ENCODE measurements at regions not wholly inside any gene's neighbourhood (a gene's known extent, or its start where the extent isn't known, plus 50 kb on each side); places are given as distances from the start of the nearest gene placed in this dataset.

- no TSS peak for BruUV-seq (replicated peaks)
- no peak overlapping the region for H3K4me3 ChIP-seq (replicated peaks in 1 of 3; ENCODE audit: insufficient read depth in 1 of 3, low read depth in 1 of 3, low read length in 3 of 3)
- POLR2A ChIA-PET: no interaction called here
- no peaks in the 10 kb centered on the region for H3K9me3 ChIP-seq (replicated peaks; ENCODE audit: control insufficient read depth, insufficient read depth, low read length)
- no peak overlapping the region for H3K9ac ChIP-seq (replicated peaks; ENCODE audit: extremely low read depth, insufficient read depth, low read length)
- no peaks in the 10 kb centered on the region for H4K20me1 ChIP-seq (replicated peaks; ENCODE audit: control insufficient read depth, extremely low read depth, insufficient read depth, low read length)
- H3K4me1 ChIP-seq (ENCODE audit: control insufficient read depth, extremely low read depth, insufficient read depth, low read length): no peaks in the 10 kb centered on the region
- no peaks in the 10 kb centered on the region for H3K9me1 ChIP-seq (replicated peaks; ENCODE audit: control insufficient read depth, extremely low read depth, insufficient read depth, low read length)
- DNase-seq (ENCODE audit: low read depth, low spot score): no peak
- H3K36me3 ChIP-seq (ENCODE audit: control insufficient read depth in 2 of 2, extremely low read depth in 1 of 2, insufficient read depth in 2 of 2, low read length in 2 of 2): no peaks in the 10 kb centered on the region
- dilution Hi-C loops (cut with MboI; ENCODE audit: extremely low pct_ligation_motif_present, low sequenced_read_pairs) (no loop called here), intact Hi-C loops (cut with micrococcal nuclease) (no loop called here)
- no peak overlapping the region for H3K4me2 ChIP-seq (ENCODE audit: insufficient read depth, low read length)
- CTCF ChIA-PET: interaction anchor here (0.6 to 1.1 kb wide), 2 partner anchors 286 to 318 kb away, joined by 3 to 4 read pairs; no protein-coding TSS in a partner anchor
- H3K79me2 ChIP-seq (ENCODE audit: control insufficient read depth, insufficient read depth, low read length): no peaks in the 10 kb centered on the region
- FAIRE-seq: no peak
- H3K27me3 ChIP-seq (ENCODE audit: control insufficient read depth in 2 of 2, insufficient read depth in 2 of 2, low read length in 2 of 2): peaks cover 0 to 2% of the 10 kb centered on the region in 2 experiments
- TF ChIP-seq GATA2 (IDR thresholded peaks at IDR 0.05; ENCODE audit: insufficient read depth, insufficient read length, low read depth, low read length): no peak
- no peak for TF ChIP-seq MYC (IDR thresholded peaks at IDR 0.05; ENCODE audit: low read depth, low read length)
- TF ChIP-seq EZH2 (IDR thresholded peaks at IDR 0.05; ENCODE audit: borderline replicate concordance, low read depth, low read length, severe bottlenecking): no peak
- no peak for TF ChIP-seq FOS (IDR thresholded peaks at IDR 0.05; ENCODE audit: borderline replicate concordance, insufficient read depth, low read length)
- no peak for TF ChIP-seq POLR2A (IDR thresholded peaks at IDR 0.05; ENCODE audit: low read depth, low read length)
- no peak for TF ChIP-seq JUN (IDR thresholded peaks at IDR 0.05; ENCODE audit: borderline replicate concordance, insufficient read depth, insufficient read length, low read depth)
- TF ChIP-seq MAX (IDR thresholded peaks at IDR 0.05; ENCODE audit: insufficient read depth, insufficient read length): no peak
- TF ChIP-seq POLR2AphosphoS5 (IDR thresholded peaks at IDR 0.05; ENCODE audit: insufficient read depth, low read depth, low read length): no peak
- H3K27ac ChIP-seq (ENCODE audit: insufficient read depth, low read depth, low read length): no peak overlapping the region
- no peak overlapping the region for H2AFZ ChIP-seq (ENCODE audit: low read depth, low read length)
Observed at GRCh38 chr2:30393510-30393909, 53.5 kb upstream of the LCLAT1 start.

- FAIRE-seq: no peak
- dilution Hi-C loops (cut with MboI; ENCODE audit: extremely low pct_ligation_motif_present, low sequenced_read_pairs): no loop called here
- no peak overlapping the region for H3K4me3 ChIP-seq (replicated peaks in 1 of 3; ENCODE audit: insufficient read depth in 1 of 3, low read depth in 1 of 3, low read length in 3 of 3)
Observed at GRCh38 chr2:30394096-30394495, 53.0 kb upstream of the LCLAT1 start.

More at GRCh38 chr2:30394096-30394495, 53.0 kb upstream of the LCLAT1 start:
- no peak for DNase-seq (ENCODE audit: low read depth, low spot score)
- TF ChIP-seq JUN (IDR thresholded peaks at IDR 0.05; ENCODE audit: borderline replicate concordance, insufficient read depth, insufficient read length, low read depth) (no peak), FOS (IDR thresholded peaks at IDR 0.05; ENCODE audit: borderline replicate concordance, insufficient read depth, low read length) (no peak), POLR2AphosphoS5 (IDR thresholded peaks at IDR 0.05; ENCODE audit: insufficient read depth, low read depth, low read length) (no peak), MYC (IDR thresholded peaks at IDR 0.05; ENCODE audit: low read depth, low read length) (no peak), MAX (IDR thresholded peaks at IDR 0.05; ENCODE audit: insufficient read depth, insufficient read length) (no peak), POLR2A (IDR thresholded peaks at IDR 0.05; ENCODE audit: low read depth, low read length) (no peak), CTCF (IDR thresholded peaks at IDR 0.05; ENCODE audit: extremely low read depth in 1 of 2, insufficient read depth in 1 of 2, low read depth in 1 of 2, low read length in 2 of 2) (no peak), EZH2 (IDR thresholded peaks at IDR 0.05; ENCODE audit: borderline replicate concordance, low read depth, low read length, severe bottlenecking) (no peak), GATA2 (IDR thresholded peaks at IDR 0.05; ENCODE audit: insufficient read depth, insufficient read length, low read depth, low read length) (no peak)
- H3K4me2 ChIP-seq (ENCODE audit: insufficient read depth, low read length): no peak overlapping the region
- no peaks in the 10 kb centered on the region for H4K20me1 ChIP-seq (replicated peaks; ENCODE audit: control insufficient read depth, extremely low read depth, insufficient read depth, low read length)
- no peaks in the 10 kb centered on the region for H3K36me3 ChIP-seq (ENCODE audit: control insufficient read depth in 2 of 2, extremely low read depth in 1 of 2, insufficient read depth in 2 of 2, low read length in 2 of 2)
- POLR2A ChIA-PET: no interaction called here
- intact Hi-C loops (cut with micrococcal nuclease): no loop called here
- no peaks in the 10 kb centered on the region for H3K9me1 ChIP-seq (replicated peaks; ENCODE audit: control insufficient read depth, extremely low read depth, insufficient read depth, low read length)
- no peak overlapping the region for H3K27ac ChIP-seq (ENCODE audit: insufficient read depth, low read depth, low read length)
- peaks cover 0 to under 1% of the 10 kb centered on the region in 2 experiments for H3K27me3 ChIP-seq (ENCODE audit: control insufficient read depth in 2 of 2, insufficient read depth in 2 of 2, low read length in 2 of 2)
- no peaks in the 10 kb centered on the region for H3K4me1 ChIP-seq (ENCODE audit: control insufficient read depth, extremely low read depth, insufficient read depth, low read length)
- no peak overlapping the region for H3K9ac ChIP-seq (replicated peaks; ENCODE audit: extremely low read depth, insufficient read depth, low read length)
- CTCF ChIA-PET: interaction anchor here (0.6 to 1.1 kb wide), 2 partner anchors 287 to 318 kb away, joined by 3 to 4 read pairs; no protein-coding TSS in a partner anchor
- no TSS peak for BruUV-seq (replicated peaks)
- H3K79me2 ChIP-seq (ENCODE audit: control insufficient read depth, insufficient read depth, low read length): no peaks in the 10 kb centered on the region
- no peak overlapping the region for H2AFZ ChIP-seq (ENCODE audit: low read depth, low read length)
- H3K9me3 ChIP-seq (replicated peaks; ENCODE audit: control insufficient read depth, insufficient read depth, low read length): no peaks in the 10 kb centered on the region

All from endothelial cell of umbilical vein (primary cell).